IPS-20b (cell line): ENCODE measurements at regions not wholly inside any gene's neighbourhood (a gene's known extent, or its start where the extent isn't known, plus 50 kb on each side); places are given as distances from the start of the nearest gene placed in this dataset.

Source experiments
- H3K27ac ChIP-seq: one replicate; pipeline ENCODE4 v1.5.1; 2013; ENCODE audit warnings: low read length
- H3K27me3 ChIP-seq: 2 replicates; pipeline ENCODE4 v1.6.1; 2013; ENCODE audit warnings: mild to moderate bottlenecking, low read length, inconsistent platforms; ENCODE audit not compliant: insufficient read depth
- H3K36me3 ChIP-seq: 2 replicates; pipeline ENCODE4 v1.6.1; 2013; ENCODE audit warnings: low read depth, mild to moderate bottlenecking, inconsistent platforms, low read length, moderate library complexity; ENCODE audit not compliant: insufficient read depth
- H3K4me1 ChIP-seq: 2 replicates; pipeline ENCODE4 v1.6.1; 2013; ENCODE audit warnings: mild to moderate bottlenecking, control low read depth, inconsistent platforms, low read length, moderate library complexity; ENCODE audit not compliant: insufficient read depth
- H3K4me3 ChIP-seq: 2 replicates; pipeline ENCODE4 v1.5.1; 2013; ENCODE audit warnings: mild to moderate bottlenecking, low read length, inconsistent platforms
- H3K9ac ChIP-seq: 2 replicates; pipeline ENCODE4 v1.6.1; 2013; ENCODE audit warnings: low read depth, mild to moderate bottlenecking, inconsistent platforms, low read length, moderate library complexity
- H3K9me3 ChIP-seq: 2 replicates; pipeline ENCODE4 v1.6.1; 2013; ENCODE audit warnings: mild to moderate bottlenecking, low read depth, low read length, inconsistent platforms; ENCODE audit not compliant: insufficient read depth

DNA sequence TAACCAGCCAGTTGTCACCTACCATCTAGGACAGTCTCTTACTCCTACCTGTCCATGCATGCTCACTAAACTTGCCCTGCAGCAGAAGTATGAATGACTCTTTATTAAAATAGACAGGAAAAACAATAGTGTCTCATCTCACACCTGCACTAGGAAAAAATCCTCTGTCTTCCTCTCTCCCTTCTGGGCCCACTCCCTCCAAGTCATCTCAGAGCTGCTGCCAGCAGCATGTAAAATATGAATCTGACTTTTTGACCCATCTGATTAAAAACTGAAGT lies 93.5 kb upstream of the THBS1 start:
- H3K9me3 ChIP-seq = no peaks in the 10 kb centered on the region
- H3K9ac ChIP-seq = no peak overlapping the region
- no peaks in the 10 kb centered on the region for H3K27me3 ChIP-seq
- no peak overlapping the region for H3K27ac ChIP-seq
- H3K4me3 ChIP-seq = no peak overlapping the region
- H3K4me1 ChIP-seq = no peaks in the 10 kb centered on the region
- H3K36me3 ChIP-seq = no peaks in the 10 kb centered on the region

DNA sequence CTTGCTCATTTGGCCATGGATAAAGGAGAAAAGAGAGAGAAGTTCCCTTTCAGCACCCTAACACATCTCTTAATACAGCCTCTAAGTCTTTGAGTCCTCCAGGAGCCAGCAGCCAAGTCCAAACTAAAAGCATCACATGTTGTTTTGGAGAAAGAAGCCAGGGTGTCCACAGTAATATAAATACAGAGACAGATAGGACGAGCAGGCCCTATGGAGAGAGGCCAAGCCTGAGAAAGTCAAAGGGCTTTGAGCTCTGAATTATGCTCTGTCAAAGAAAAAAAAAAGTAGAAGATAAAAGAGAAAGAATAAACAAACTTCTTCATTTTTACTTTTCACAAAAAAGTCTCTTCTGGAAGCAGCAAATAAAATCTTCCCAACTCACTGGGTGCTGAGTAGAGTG lies 92.4 kb upstream of the THBS1 start:
- no peak overlapping the region for H3K27ac ChIP-seq
- H3K36me3 ChIP-seq = no peaks in the 10 kb centered on the region
- H3K4me3 ChIP-seq = no peak overlapping the region
- H3K9ac ChIP-seq = no peak overlapping the region
- H3K4me1 ChIP-seq = no peaks in the 10 kb centered on the region
- H3K27me3 ChIP-seq = no peaks in the 10 kb centered on the region
- no peaks in the 10 kb centered on the region for H3K9me3 ChIP-seq

DNA sequence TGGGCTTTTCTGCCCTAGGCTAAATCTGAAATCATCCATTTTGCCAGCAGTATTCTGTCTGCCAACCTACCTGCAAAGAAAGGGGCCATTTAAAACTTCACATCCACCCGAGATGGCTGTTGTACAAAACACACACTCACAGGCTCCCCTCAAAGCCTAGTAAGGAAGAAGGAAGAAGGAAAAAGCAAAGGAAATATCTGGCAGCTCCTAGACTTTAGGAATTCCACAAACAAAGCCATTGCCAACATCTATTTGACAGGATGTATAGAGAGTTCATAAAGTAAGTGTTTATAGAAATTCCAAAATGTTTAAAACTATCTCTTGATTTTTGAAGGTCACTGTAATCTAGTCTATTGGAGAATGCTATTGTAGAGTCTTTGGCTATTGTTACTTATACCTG lies 91.9 kb upstream of the THBS1 start:
- no peak overlapping the region for H3K4me3 ChIP-seq
- no peaks in the 10 kb centered on the region for H3K36me3 ChIP-seq
- no peaks in the 10 kb centered on the region for H3K27me3 ChIP-seq
- H3K4me1 ChIP-seq = no peaks in the 10 kb centered on the region
- H3K9ac ChIP-seq = no peak overlapping the region
- no peak overlapping the region for H3K27ac ChIP-seq
- no peaks in the 10 kb centered on the region for H3K9me3 ChIP-seq

DNA sequence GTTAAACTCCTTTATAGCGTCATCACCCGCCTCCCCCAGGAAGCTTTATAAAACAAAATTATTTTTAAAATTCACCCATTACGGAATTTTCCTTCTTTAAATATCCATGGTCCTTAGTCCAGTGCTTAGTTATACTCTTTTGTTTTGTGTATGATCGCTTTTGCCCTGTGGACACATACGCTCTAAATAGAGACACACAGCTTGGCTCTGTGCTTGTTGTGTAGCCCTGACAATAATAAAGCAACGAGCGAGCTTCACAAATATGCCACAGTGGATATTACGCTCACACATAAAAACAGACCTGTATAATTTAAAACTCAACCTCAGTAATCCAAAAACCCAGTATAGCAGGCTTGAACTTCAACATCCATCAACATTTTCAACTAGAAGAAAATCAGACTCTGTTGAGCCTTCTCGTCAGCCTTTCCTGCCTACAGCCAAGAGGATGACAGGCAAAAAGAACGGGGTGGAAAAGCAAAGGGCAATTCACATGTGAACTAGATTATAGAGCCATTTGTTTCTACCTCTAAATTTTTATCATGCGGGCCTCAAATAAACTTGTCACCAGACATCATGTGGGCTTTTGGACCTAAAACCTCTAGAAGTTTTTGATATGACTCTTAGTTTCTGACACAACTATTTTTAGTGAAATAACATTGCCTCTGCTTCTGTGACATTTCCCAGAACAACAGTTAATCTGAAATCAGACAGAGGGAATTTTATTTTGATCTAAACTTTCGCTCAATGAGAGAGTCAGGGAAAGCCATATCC lies 89.6 kb upstream of the THBS1 start:
- H3K27ac ChIP-seq = no peak overlapping the region
- H3K9ac ChIP-seq = no peak overlapping the region
- H3K9me3 ChIP-seq = no peaks in the 10 kb centered on the region
- no peaks in the 10 kb centered on the region for H3K36me3 ChIP-seq
- no peaks in the 10 kb centered on the region for H3K27me3 ChIP-seq
- H3K4me3 ChIP-seq = no peak overlapping the region
- no peaks in the 10 kb centered on the region for H3K4me1 ChIP-seq

DNA sequence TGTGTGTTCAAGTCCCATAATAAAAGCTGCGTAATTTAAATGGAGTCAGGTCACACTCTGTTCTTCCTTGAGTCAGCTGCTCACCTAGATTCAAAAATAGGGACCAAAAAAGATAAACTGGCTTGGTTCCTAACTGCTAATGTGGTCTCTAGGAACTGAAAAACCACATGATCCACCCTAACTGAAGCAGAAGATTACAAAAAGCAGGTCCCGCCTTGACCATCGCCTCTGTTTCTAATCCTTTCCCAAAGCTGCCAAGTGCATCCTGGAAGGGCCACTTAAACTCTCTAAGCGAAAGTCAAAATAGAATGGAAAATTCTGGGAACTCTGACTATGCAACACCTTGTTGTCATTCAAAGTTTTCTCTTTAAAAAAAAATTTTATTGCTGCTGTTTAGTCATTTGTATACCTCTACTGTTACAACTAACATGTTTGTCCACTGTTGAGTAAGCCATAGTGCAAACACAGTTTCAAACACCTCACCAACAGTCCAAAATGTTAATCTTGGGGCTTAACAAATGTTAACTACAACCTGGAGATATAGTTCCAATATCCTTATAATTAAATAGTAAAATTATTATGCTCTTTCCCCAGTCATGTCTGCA lies 88.9 kb upstream of the THBS1 start:
- Histone ChIP-seq H3K27me3 (no peaks in the 10 kb centered on the region), H3K9me3 (no peaks in the 10 kb centered on the region), H3K4me3 (no peak overlapping the region), H3K4me1 (no peaks in the 10 kb centered on the region), H3K36me3 (no peaks in the 10 kb centered on the region), H3K9ac (no peak overlapping the region), H3K27ac (no peak overlapping the region)

DNA sequence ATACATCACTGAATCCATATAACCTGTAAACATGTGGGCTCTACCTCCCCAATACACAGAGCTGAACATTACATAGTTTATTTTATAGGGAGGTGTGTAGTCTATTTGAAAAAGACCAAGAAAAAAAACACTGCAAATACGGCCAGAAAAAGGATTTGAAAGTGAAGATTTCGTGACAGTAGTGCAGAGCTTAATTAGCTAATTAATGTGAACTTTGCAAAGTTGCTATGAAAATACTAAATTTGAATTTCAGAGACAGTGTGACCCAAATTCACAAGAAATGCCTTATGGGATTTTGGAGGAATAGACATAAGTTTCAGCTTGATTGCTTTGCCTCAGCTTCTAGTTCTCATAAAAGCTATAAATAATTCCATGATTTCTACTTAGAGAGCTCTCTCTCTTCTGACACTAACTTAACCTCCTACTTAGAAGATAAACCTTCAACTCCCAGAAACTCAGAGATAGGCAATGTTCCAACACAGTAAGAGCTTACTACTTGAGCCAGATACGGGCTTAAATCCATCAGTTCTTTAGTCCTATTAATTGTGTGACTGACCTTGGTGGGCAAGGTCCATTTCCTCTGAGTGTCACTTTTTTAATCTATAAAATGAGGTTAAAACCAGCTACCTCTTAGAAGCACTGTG lies 87.3 kb upstream of the THBS1 start:
- H3K4me1 ChIP-seq = no peaks in the 10 kb centered on the region
- no peak overlapping the region for H3K27ac ChIP-seq
- no peaks in the 10 kb centered on the region for H3K9me3 ChIP-seq
- H3K36me3 ChIP-seq = no peaks in the 10 kb centered on the region
- no peak overlapping the region for H3K4me3 ChIP-seq
- no peaks in the 10 kb centered on the region for H3K27me3 ChIP-seq
- no peak overlapping the region for H3K9ac ChIP-seq

DNA sequence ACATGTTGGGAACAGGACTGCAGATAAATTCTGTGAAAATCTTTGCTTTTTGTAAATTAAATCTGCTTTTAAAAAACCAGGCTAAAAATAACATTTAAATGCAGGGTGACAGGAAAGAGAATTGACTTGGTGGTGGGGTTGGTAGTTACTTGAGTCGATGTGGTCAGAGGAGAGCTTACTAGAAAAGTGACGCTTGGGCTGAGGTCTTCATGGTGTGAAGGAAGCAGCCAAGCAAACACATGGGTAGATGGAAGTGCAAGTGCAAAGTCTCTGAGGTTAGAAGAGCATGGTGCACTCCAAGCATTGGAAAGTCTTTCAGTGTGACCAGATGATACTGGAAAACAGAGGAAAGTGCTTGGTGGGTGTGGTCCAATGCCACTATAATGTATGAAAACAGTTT lies 86.4 kb upstream of the THBS1 start:
- Histone ChIP-seq H3K27me3 (no peaks in the 10 kb centered on the region), H3K4me3 (no peak overlapping the region), H3K4me1 (no peaks in the 10 kb centered on the region), H3K36me3 (no peaks in the 10 kb centered on the region), H3K9ac (no peak overlapping the region), H3K9me3 (no peaks in the 10 kb centered on the region), H3K27ac (no peak overlapping the region)

DNA sequence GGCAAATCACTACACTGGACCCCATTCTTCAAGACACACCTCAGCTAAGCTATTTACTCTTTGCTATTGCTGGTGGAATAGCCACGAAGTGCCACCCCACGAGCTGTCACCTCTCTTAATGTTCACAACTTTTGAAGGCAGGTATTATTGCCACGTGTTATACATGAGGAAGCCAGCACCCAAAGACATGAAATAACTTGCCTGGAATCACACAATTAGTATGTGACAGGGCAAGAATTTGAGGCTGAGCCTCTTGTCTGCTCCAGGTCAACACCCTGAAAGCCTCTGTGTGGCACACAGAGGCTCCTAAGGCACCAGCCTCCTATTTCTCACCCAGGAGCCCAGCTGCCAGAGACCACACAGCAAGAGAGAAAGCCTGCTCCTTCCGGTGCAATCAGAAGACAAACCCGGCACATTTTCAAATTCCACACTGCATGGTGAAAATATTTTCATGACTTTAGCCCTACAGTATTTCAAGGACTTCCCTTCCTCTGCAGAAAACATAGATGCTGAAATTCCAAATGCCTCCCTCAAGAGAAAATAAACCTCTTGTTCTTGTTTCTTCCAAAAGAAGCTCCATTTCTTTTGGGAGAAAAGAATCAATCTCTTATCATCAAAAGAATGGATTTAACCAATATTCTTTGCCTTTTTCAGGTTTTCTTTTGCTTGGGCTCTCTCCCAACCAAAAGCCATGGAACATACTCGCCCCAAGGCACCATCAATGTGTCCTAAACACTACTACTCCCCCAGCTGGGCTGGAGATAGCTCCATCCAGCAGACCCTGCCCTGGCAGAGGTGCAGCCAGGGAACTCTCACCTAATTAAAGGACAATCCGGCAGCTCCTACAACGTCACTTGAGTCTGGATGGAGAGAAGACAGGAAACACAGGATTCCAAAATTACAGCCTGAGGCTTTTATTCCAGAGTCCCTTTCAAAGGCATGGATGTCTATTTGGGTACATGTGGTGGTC lies 84.7 kb upstream of the THBS1 start:
- no peaks in the 10 kb centered on the region for H3K27me3 ChIP-seq
- no peaks in the 10 kb centered on the region for H3K36me3 ChIP-seq
- no peaks in the 10 kb centered on the region for H3K4me1 ChIP-seq
- H3K9me3 ChIP-seq = no peaks in the 10 kb centered on the region
- no peak overlapping the region for H3K4me3 ChIP-seq
- no peak overlapping the region for H3K9ac ChIP-seq
- H3K27ac ChIP-seq = no peak overlapping the region

DNA sequence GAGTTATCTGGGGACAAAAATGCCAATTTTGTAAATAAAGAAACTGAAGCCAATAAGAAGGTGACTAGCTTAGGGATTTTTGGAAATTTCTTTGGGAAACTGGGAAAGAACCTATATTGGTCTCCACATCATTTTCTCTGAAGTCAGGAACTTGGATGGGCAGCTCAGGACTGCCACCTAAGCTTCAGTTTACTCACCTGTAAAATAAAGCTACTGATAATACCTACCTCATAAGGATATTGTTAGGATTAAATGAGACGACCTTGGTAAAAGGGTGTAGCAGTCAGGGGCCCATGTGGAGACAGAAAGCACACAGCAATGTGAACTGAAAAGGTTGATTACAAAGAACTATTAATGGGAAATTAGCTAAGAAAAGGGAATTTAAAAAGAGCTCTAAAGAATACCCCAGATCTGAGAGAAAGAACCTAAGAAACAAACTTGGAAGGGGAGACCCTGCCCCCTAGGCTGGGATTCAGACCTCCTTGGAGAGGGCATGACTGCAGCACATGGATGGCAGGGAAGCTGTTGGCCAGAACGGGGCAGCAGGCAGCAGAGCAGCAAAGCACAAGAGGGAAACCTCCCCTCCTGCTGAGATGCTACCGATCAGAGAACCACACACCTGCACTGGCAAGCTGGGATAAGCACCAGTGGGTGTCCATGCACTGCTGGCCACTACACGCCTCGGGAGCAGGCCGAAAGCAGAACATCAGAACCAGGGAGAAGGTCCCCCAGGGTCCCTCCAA lies 83.7 kb upstream of the THBS1 start:
- Histone ChIP-seq H3K9me3 (no peaks in the 10 kb centered on the region), H3K27ac (no peak overlapping the region), H3K9ac (no peak overlapping the region), H3K36me3 (no peaks in the 10 kb centered on the region), H3K4me3 (no peak overlapping the region), H3K27me3 (no peaks in the 10 kb centered on the region), H3K4me1 (no peaks in the 10 kb centered on the region)

DNA sequence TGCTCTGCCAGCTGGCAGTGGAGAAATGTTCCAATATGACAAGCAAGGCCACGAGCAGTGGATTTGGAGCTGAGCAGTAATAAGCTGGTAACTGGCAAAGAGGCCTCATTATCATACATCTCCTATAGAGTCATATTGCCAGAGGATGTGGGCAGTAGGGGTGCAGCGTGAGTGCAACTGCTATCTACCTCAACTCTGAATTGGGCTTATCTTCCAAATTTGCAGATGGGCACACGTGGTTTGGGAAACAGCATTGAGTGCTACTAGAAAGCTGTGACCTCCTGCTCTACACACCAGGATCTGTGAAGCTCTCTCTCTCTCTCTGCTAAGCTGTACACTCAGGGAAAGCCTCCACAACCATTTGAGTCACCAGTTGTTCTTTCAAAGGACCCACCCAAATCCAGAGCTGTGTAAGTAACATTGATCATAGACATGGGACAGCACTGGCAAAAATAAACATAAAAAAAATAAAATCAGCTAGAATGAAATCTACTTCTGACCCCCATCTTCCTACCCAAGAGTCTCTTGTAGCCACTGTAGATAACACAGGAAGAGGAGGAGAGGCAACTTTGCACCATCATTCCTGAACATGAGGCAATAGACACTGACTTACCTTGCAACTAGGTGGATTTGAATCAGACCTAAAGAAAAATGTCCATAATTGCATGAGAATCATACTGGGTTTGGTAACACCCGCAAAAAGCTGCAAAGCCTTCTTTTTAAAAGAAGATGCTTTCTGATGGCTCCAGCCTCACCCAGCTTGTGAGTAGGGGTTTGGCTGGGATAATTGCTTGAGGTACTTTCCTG lies 82.9 kb upstream of the THBS1 start:
- H3K27ac ChIP-seq = no peak overlapping the region
- no peak overlapping the region for H3K4me3 ChIP-seq
- H3K36me3 ChIP-seq = no peaks in the 10 kb centered on the region
- H3K4me1 ChIP-seq = no peaks in the 10 kb centered on the region
- H3K9ac ChIP-seq = no peak overlapping the region
- no peaks in the 10 kb centered on the region for H3K9me3 ChIP-seq
- H3K27me3 ChIP-seq = no peaks in the 10 kb centered on the region
